HL-60/S4 (cell line): ENCODE measurements at regions not wholly inside any gene's neighbourhood (a gene's known extent, or its start where the extent isn't known, plus 50 kb on each side); places are given as distances from the start of the nearest gene placed in this dataset.

ENCODE experiments used
- in situ Hi-C: fragments of 300-500 bp; cut with MboI; formaldehyde crosslinking; loops from 2 replicates; pipeline ENCODE4 v1.14.3; 2022; ENCODE audit warnings: low sequenced_read_pairs

DNA sequence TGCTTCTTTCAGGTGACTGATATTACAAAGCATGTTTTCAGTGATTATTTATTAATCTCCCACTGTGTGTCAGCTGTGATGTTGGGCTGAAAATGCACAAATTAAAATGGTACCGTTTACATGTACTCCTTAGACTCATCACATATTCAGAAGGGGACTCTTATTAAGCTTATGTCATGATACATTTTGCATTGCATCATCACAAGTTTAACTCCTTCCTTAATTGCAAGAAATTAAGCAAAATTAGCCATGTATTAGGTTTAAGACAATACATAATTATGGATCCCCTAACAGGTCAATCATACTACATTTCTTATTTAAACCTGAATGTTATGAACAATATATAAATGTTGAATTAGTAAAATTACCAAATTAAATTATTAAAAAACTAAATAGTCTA, 899.1 kb downstream of the TMEM182 start:
- in situ Hi-C loops: no loop called here

- in situ Hi-C loops: no loop called here
Observed at GRCh38 chr2:103664690-103665089, 902.9 kb downstream of the TMEM182 start.

GRCh38 chr2:103667335-103667884, 905.6 kb downstream of the TMEM182 start:
- in situ Hi-C loops: no loop called here

- in situ Hi-C loops: no loop called here
Observed at GRCh38 chr2:103669531-103669930, 907.7 kb downstream of the TMEM182 start.
